IMR-90 (cell line): ENCODE measurements at regions not wholly inside any gene's neighbourhood (a gene's known extent, or its start where the extent isn't known, plus 50 kb on each side); places are given as distances from the start of the nearest gene placed in this dataset.

Experiments used
- ATAC-seq: fragments of 200-7000 bp; cut with Tn5 transposase; 2 replicates; pipeline ENCODE4 v1.9.1; 2020; ENCODE audit warnings: low read depth, mild to moderate bottlenecking, moderate library complexity
- BruUV-seq: library from RNA; stranded (reverse); fragments of 400-500 nt; replicated peaks from 2 replicates; lab custom pipeline; 2021; lab: Mats Ljungman, UMichigan
- CTCF ChIA-PET: fragments of 300-600 bp; formaldehyde crosslinking; extraction: SDS; loops from one replicate; lab custom pipeline; 2021; ENCODE audit warnings: antibody characterized with exemption; lab: Yijun Ruan, JAX
- POLR2A ChIA-PET: fragments of 300-600 bp; sonication (Branson Sonifier 250); formaldehyde crosslinking; loops from one replicate; lab custom pipeline; 2022; ENCODE audit warnings: antibody characterized with exemption; ENCODE audit not compliant: unreplicated experiment; lab: Charles Lee
- DNase-seq: peaks from one replicate; pipeline ENCODE4 v3.0.0; 2013
- H2AFZ ChIP-seq: replicated peaks from 2 replicates; pipeline ENCODE3; 2013; ENCODE audit warnings: low read length, mild to moderate bottlenecking; ENCODE audit not compliant: poor library complexity
- H2AK5ac ChIP-seq: 2 replicates; pipeline ENCODE4 v1.6.1; 2013; ENCODE audit warnings: low read depth, low read length, inconsistent platforms
- H2AK9ac ChIP-seq: replicated peaks from 2 replicates; pipeline ENCODE3; 2013; ENCODE audit warnings: mild to moderate bottlenecking, low read depth, low read length, moderate library complexity; ENCODE audit not compliant: poor library complexity
- H2BK120ac ChIP-seq: 2 replicates; pipeline ENCODE4 v1.6.1; 2013; ENCODE audit warnings: low read depth, low read length, inconsistent platforms
- H2BK15ac ChIP-seq: 3 replicates; pipeline ENCODE4 v1.6.1; 2013; ENCODE audit warnings: low read depth, low read length, inconsistent platforms
- H2BK20ac ChIP-seq: 2 replicates; pipeline ENCODE4 v1.6.1; 2013; ENCODE audit warnings: low read depth, mild to moderate bottlenecking, inconsistent platforms, low read length, moderate library complexity
- H2BK5ac ChIP-seq: 2 replicates; pipeline ENCODE4 v1.6.1; 2013; ENCODE audit warnings: mild to moderate bottlenecking, low read depth, low read length, inconsistent platforms; ENCODE audit not compliant: poor library complexity, severe bottlenecking
- H3K14ac ChIP-seq: replicated peaks from 2 replicates; pipeline ENCODE4 v1.6.1; 2013; ENCODE audit warnings: low read depth, low read length, inconsistent platforms
- H3K18ac ChIP-seq: 2 replicates; pipeline ENCODE4 v1.6.1; 2013; ENCODE audit warnings: low read depth, low read length, control low read depth
- H3K23ac ChIP-seq: 2 replicates; pipeline ENCODE4 v1.6.1; 2013; ENCODE audit warnings: low read depth, low read length, inconsistent platforms
- H3K27ac ChIP-seq: 2 replicates; pipeline ENCODE4 v1.5.1; 2013; ENCODE audit warnings: mild to moderate bottlenecking, control low read depth, low read length; ENCODE audit not compliant: insufficient read depth
- H3K27me3 ChIP-seq: 2 replicates; pipeline ENCODE4 v1.6.1; 2013; ENCODE audit warnings: low read length; ENCODE audit not compliant: control insufficient read depth, insufficient read depth
- H3K36me3 ChIP-seq: 2 replicates; pipeline ENCODE4 v1.6.1; 2013; ENCODE audit warnings: low read length, mixed read lengths; ENCODE audit not compliant: control insufficient read depth, insufficient read depth
- H3K4ac ChIP-seq: 2 replicates; pipeline ENCODE4 v1.6.1; 2013; ENCODE audit warnings: low read depth, low read length, inconsistent platforms
- H3K4me1 ChIP-seq: 2 replicates; pipeline ENCODE4 v1.6.1; 2013; ENCODE audit warnings: low read length, mixed read lengths; ENCODE audit not compliant: control insufficient read depth, insufficient read depth
- H3K4me2 ChIP-seq: 2 replicates; pipeline ENCODE4 v1.6.1; 2013; ENCODE audit warnings: low read depth, mild to moderate bottlenecking, control low read depth, low read length, moderate library complexity
- H3K4me3 ChIP-seq: 2 replicates; pipeline ENCODE4 v1.5.1; 2013; ENCODE audit warnings: low read depth, mild to moderate bottlenecking, control low read depth, low read length, moderate library complexity; ENCODE audit not compliant: insufficient read depth
- H3K56ac ChIP-seq: 2 replicates; pipeline ENCODE4 v1.6.1; 2013; ENCODE audit warnings: low read length, inconsistent platforms; ENCODE audit not compliant: insufficient read depth; ENCODE audit errors: extremely low read depth
- H3K79me1 ChIP-seq, 2 experiments: 2 replicates each; pipeline ENCODE4 v1.6.1; 2013; ENCODE audit warnings: low read length in 2 of 2, inconsistent platforms in 1 of 2, low read depth in 1 of 2
- H3K9ac ChIP-seq: 2 replicates; pipeline ENCODE4 v1.6.1; 2013; ENCODE audit warnings: low read depth, low read length, control low read depth
- H3K9me1 ChIP-seq: 2 replicates; pipeline ENCODE4 v1.6.1; 2013; ENCODE audit warnings: low read length, inconsistent platforms; ENCODE audit not compliant: insufficient read depth
- H3K9me3 ChIP-seq: 2 replicates; pipeline ENCODE4 v1.6.1; 2013; ENCODE audit warnings: low read length; ENCODE audit not compliant: control insufficient read depth, insufficient read depth
- H4K20me1 ChIP-seq: 2 replicates; pipeline ENCODE4 v1.6.1; 2013; ENCODE audit warnings: low read length, inconsistent platforms; ENCODE audit not compliant: insufficient read depth
- H4K5ac ChIP-seq: 2 replicates; pipeline ENCODE4 v1.6.1; 2013; ENCODE audit warnings: mild to moderate bottlenecking, low read depth, low read length, control low read depth
- H4K8ac ChIP-seq, 2 experiments: 2 replicates each; pipeline ENCODE4 v1.6.1; 2013; ENCODE audit warnings: low read depth in 2 of 2, low read length in 2 of 2, control low read depth in 1 of 2, inconsistent platforms in 1 of 2
- H4K91ac ChIP-seq: 2 replicates; pipeline ENCODE4 v1.6.1; 2013; ENCODE audit warnings: low read depth, low read length, inconsistent platforms; ENCODE audit not compliant: insufficient read depth
- MAZ ChIP-seq: IDR thresholded peaks from 2 replicates; pipeline ENCODE4 v1.6.1; 2012; ENCODE audit warnings: low read depth, mild to moderate bottlenecking, low read length, improper control_type of control experiment, moderate library complexity, borderline replicate concordance
- RAD21 ChIP-seq: IDR thresholded peaks from 2 replicates; pipeline ENCODE4 v1.6.1; 2012; ENCODE audit warnings: low read length, improper control_type of control experiment
- WGBS, 2 experiments: methylation state at CpG; one replicate each; pipeline versions ENCODE4 v1.1.5 to v1.1.7; 2013; ENCODE audit warnings: missing lambda C conversion rate in 2 of 2; ENCODE audit not compliant: insufficient read length in 1 of 2; ENCODE audit errors: extremely low coverage in 2 of 2; 5-methylcytosine and 5-hydroxymethylcytosine counted together
- dilution Hi-C: fragments of 300-500 bp; cut with HindIII; formaldehyde crosslinking; loops from one replicate; pipeline ENCODE4 v1.14.3; 2018; ENCODE audit warnings: low sequenced_read_pairs; ENCODE audit not compliant: unreplicated experiment
- in situ Hi-C: fragments of 300-500 bp; cut with MboI; formaldehyde crosslinking; loops from 3 replicates; pipeline ENCODE4 v1.14.3; 2019; ENCODE audit warnings: low sequenced_read_pairs, inconsistent platforms, mixed read lengths
- intact Hi-C: fragments of 100-400 bp; cut with micrococcal nuclease; formaldehyde crosslinking; loops from 2 replicates; pipeline ENCODE4 v1.10.0; 2022

DNA sequence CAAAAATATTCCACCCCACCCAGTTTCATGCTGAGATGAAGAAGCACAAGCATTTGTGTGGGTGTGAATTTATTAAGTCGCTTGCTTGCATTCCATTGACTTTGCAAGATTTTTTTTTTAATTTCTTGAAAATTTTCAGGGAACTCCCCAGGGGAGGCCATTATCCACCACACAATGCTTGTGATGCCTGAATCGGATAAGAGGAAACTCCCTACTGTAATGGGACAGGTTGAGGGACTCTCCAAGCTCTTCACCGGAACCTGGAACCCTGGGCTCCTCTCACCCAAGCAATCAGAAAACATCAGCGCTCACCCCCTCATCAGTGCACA, 153.6 kb upstream of the ZMIZ1 start:
- WGBS, 2 experiments = no CpG with 5 or more reads among the region's 4 CpGs
- Histone ChIP-seq H3K9ac (no peak overlapping the region), H3K9me1 (peaks cover 5% of the 10 kb centered on the region; the same call in 1 of the 2 replicates), H2BK15ac (no peak overlapping the region), H4K20me1 (no peaks in the 10 kb centered on the region), H4K5ac (no peak overlapping the region), H3K4ac (no peak overlapping the region), H3K4me1 (no peaks in the 10 kb centered on the region), H4K8ac (no peak overlapping the region), H3K79me1 (no peaks in the 10 kb centered on the region), H3K4me3 (no peak overlapping the region), H3K27ac (no peak overlapping the region), H3K4me2 (no peak overlapping the region), H2BK120ac (no peak overlapping the region), H2AK9ac (no peak overlapping the region), H2AK5ac (no peak overlapping the region), H3K23ac (no peak overlapping the region), H3K36me3 (no peaks in the 10 kb centered on the region), H2BK20ac (no peak overlapping the region), H3K9me3 (no peaks in the 10 kb centered on the region), H3K14ac (no peak overlapping the region), H2BK5ac (no peak overlapping the region), H3K27me3 (peaks cover 61% of the 10 kb centered on the region), H3K56ac (no peak overlapping the region), H2AFZ (no peak overlapping the region), H3K18ac (no peak overlapping the region), H4K91ac (no peak overlapping the region)
- BruUV-seq = no TSS peak
- ATAC-seq (no peak), DNase-seq (no peak)
- TF ChIP-seq RAD21 (no peak), MAZ (no peak)
- CTCF ChIA-PET = no interaction called here
- POLR2A ChIA-PET = no interaction called here
- intact Hi-C loops = no loop called here
- dilution Hi-C loops = no loop called here
- in situ Hi-C loops = no loop called here
